ENCODE measurements at regions not wholly inside any gene's neighbourhood (a gene's known extent, or its start where the extent isn't known, plus 50 kb on each side); places are given as distances from the start of the nearest gene placed in this dataset.

DNA sequence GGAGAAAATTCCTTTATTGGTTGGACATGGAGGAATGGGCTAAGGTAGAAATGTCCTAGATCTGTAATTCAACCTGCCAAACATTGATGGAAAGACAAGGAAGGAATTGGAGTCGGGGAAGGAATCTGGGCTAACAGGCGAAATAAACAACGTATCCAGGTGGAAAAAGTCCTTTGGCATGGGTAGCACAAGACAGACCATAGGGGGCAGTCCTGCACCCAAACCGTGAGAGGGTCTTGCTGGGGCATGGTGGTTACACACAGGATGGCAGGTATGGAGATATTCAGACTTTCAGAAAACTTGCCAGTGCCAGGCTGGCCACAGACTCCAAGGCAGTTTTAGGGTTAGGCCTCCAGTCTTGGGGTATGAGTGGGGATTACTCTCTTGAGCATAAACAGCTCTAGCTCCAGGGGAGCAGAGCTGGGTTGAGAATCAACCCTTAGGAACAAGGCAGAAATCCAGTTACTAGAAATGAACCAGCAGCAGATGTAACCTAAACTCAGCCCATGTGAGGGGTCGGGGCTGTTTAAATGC, 188.6 kb upstream of the GDF10 start:
- H3K4me1 ChIP-seq (ENCODE audit: insufficient read depth, low read length), result no peaks in the 10 kb centered on the region
- no peak overlapping the region for H3K4me3 ChIP-seq (ENCODE audit: low read depth in 1 of 2, low read length in 2 of 2)
- no peaks in the 10 kb centered on the region for H3K27me3 ChIP-seq (ENCODE audit: control insufficient read depth in 1 of 2, insufficient read depth in 2 of 2, low read length in 2 of 2)
- H3K27ac ChIP-seq (ENCODE audit: low read depth, low read length), result no peak overlapping the region
- H3K36me3 ChIP-seq (ENCODE audit: insufficient read depth, low read length), result no peaks in the 10 kb centered on the region
- H3K9me3 ChIP-seq (ENCODE audit: low read length), result no peaks in the 10 kb centered on the region
- H3K9ac ChIP-seq (ENCODE audit: low read length), result no peak overlapping the region

DNA sequence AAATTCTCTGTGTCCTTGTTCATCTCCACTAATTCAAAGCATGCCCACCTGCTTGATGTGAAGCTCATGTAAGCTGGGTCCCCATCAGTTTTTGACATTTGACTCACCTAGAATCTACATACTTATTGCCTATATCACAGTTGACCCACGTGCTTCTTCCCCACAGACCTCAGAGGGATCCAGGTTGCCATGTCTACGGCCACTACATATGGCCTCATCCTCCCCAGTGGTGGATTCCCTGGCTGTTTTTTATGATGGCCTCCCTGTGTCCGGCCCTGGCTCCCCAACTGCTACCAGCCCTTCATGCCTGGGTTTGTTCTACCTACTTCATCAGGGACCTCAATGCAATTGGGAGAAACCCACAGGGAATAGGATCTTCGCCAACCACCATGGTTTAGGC, 187.4 kb upstream of the GDF10 start:
- no peak overlapping the region for H3K4me3 ChIP-seq (ENCODE audit: low read depth in 1 of 2, low read length in 2 of 2)
- no peak overlapping the region for H3K27ac ChIP-seq (ENCODE audit: low read depth, low read length)
- no peaks in the 10 kb centered on the region for H3K36me3 ChIP-seq (ENCODE audit: insufficient read depth, low read length)
- no peaks in the 10 kb centered on the region for H3K27me3 ChIP-seq (ENCODE audit: control insufficient read depth in 1 of 2, insufficient read depth in 2 of 2, low read length in 2 of 2)
- no peaks in the 10 kb centered on the region for H3K4me1 ChIP-seq (ENCODE audit: insufficient read depth, low read length)
- H3K9ac ChIP-seq (ENCODE audit: low read length), result no peak overlapping the region
- H3K9me3 ChIP-seq (ENCODE audit: low read length), result no peaks in the 10 kb centered on the region

DNA sequence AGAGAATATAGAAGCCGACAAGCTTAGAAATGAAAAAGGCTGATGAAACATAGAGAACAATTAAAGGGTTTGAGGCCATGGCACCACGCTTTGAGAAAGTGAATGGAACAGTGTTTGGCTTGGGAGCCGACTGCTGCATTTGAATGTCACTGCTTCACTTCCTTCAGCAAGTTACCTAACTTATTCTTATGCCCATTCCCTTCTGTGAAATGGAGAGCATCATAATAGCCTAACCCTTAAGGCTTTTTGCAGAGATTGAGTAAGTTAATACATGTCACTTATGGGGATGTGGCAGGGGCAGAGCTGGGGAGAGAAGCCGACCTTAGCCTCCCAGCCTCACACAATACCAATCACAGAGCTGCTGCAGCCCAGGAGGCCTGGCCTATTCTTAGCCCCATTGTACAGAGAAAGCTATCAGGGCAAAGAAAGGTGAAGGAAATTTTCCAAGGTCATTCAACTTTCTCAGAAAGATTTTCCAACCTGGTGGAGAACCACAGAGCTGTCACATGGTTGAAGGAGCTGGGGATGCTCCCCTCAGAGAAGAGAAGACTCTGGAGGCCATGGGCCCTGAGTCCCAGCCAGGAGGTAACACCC, 186.0 kb upstream of the GDF10 start:
- no peaks in the 10 kb centered on the region for H3K27me3 ChIP-seq (ENCODE audit: control insufficient read depth in 1 of 2, insufficient read depth in 2 of 2, low read length in 2 of 2)
- H3K36me3 ChIP-seq (ENCODE audit: insufficient read depth, low read length), result no peaks in the 10 kb centered on the region
- H3K27ac ChIP-seq (ENCODE audit: low read depth, low read length), result no peak overlapping the region
- no peaks in the 10 kb centered on the region for H3K4me1 ChIP-seq (ENCODE audit: insufficient read depth, low read length)
- H3K9ac ChIP-seq (ENCODE audit: low read length), result no peak overlapping the region
- H3K9me3 ChIP-seq (ENCODE audit: low read length), result no peaks in the 10 kb centered on the region
- no peak overlapping the region for H3K4me3 ChIP-seq (ENCODE audit: low read depth in 1 of 2, low read length in 2 of 2)

DNA sequence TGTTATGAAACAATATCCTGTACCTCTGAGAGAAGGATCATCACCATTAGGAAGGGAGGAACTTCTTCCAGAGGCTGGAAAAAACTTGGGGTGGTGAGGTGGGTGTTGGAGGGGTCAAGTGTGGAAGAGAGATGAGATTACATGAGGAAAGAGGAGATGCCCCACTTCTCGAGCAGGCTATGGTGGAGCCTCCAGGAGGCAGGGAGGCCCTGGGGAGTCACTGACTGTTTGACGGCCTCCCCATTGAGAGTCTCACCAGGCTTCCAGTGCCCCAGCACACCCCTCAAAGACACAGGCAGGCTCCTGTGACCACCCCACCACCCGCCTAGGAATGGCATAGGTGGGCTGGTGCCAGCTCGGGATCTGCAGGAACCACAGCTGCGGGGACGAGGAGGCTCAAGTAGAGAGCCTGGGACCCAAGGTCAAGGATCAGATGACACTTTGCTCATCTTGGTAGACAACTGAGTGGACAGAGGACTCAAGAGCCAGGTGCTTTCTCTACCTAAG, 185.3 kb upstream of the GDF10 start:
- H3K36me3 ChIP-seq (ENCODE audit: insufficient read depth, low read length), result no peaks in the 10 kb centered on the region

GRCh38 chr10:47115322-47115721, 184.7 kb upstream of the GDF10 start:
- H3K9me3 ChIP-seq (ENCODE audit: low read length), result no peaks in the 10 kb centered on the region
- no peaks in the 10 kb centered on the region for H3K4me1 ChIP-seq (ENCODE audit: insufficient read depth, low read length)
- H3K36me3 ChIP-seq (ENCODE audit: insufficient read depth, low read length), result no peaks in the 10 kb centered on the region
- no peaks in the 10 kb centered on the region for H3K27me3 ChIP-seq (ENCODE audit: control insufficient read depth in 1 of 2, insufficient read depth in 2 of 2, low read length in 2 of 2)
- H3K4me3 ChIP-seq (ENCODE audit: low read depth in 1 of 2, low read length in 2 of 2), result no peak overlapping the region
- no peak overlapping the region for H3K9ac ChIP-seq (ENCODE audit: low read length)
- H3K27ac ChIP-seq (ENCODE audit: low read depth, low read length), result no peak overlapping the region

More for the DNA sequence above, 185.3 kb upstream of the GDF10 start:
- Histone ChIP-seq H3K4me3 (ENCODE audit: low read depth in 1 of 2, low read length in 2 of 2) (no peak overlapping the region), H3K4me1 (ENCODE audit: insufficient read depth, low read length) (no peaks in the 10 kb centered on the region), H3K9me3 (ENCODE audit: low read length) (no peaks in the 10 kb centered on the region), H3K27ac (ENCODE audit: low read depth, low read length) (no peak overlapping the region), H3K9ac (ENCODE audit: low read length) (no peak overlapping the region), H3K27me3 (ENCODE audit: control insufficient read depth in 1 of 2, insufficient read depth in 2 of 2, low read length in 2 of 2) (no peaks in the 10 kb centered on the region)

GRCh38 chr10:47116445-47116844, 183.6 kb upstream of the GDF10 start:
- no peak overlapping the region for H3K27ac ChIP-seq (ENCODE audit: low read depth, low read length)
- H3K27me3 ChIP-seq (ENCODE audit: control insufficient read depth in 1 of 2, insufficient read depth in 2 of 2, low read length in 2 of 2), result no peaks in the 10 kb centered on the region
- no peaks in the 10 kb centered on the region for H3K4me1 ChIP-seq (ENCODE audit: insufficient read depth, low read length)
- H3K4me3 ChIP-seq (ENCODE audit: low read depth in 1 of 2, low read length in 2 of 2), result no peak overlapping the region
- no peak overlapping the region for H3K9ac ChIP-seq (ENCODE audit: low read length)
- H3K36me3 ChIP-seq (ENCODE audit: insufficient read depth, low read length), result no peaks in the 10 kb centered on the region
- H3K9me3 ChIP-seq (ENCODE audit: low read length), result no peaks in the 10 kb centered on the region

- Histone ChIP-seq H3K36me3 (ENCODE audit: insufficient read depth, low read length) (no peaks in the 10 kb centered on the region), H3K27ac (ENCODE audit: low read depth, low read length) (no peak overlapping the region), H3K4me3 (ENCODE audit: low read depth in 1 of 2, low read length in 2 of 2) (no peak overlapping the region), H3K4me1 (ENCODE audit: insufficient read depth, low read length) (no peaks in the 10 kb centered on the region), H3K9me3 (ENCODE audit: low read length) (no peaks in the 10 kb centered on the region), H3K27me3 (ENCODE audit: control insufficient read depth in 1 of 2, insufficient read depth in 2 of 2, low read length in 2 of 2) (no peaks in the 10 kb centered on the region), H3K9ac (ENCODE audit: low read length) (no peak overlapping the region)
Measured at GRCh38 chr10:47118326-47118725, 181.7 kb upstream of the GDF10 start.

- no peaks in the 10 kb centered on the region for H3K4me1 ChIP-seq (ENCODE audit: insufficient read depth, low read length)
- H3K9me3 ChIP-seq (ENCODE audit: low read length), result no peaks in the 10 kb centered on the region
- no peak overlapping the region for H3K9ac ChIP-seq (ENCODE audit: low read length)
- no peak overlapping the region for H3K4me3 ChIP-seq (ENCODE audit: low read depth in 1 of 2, low read length in 2 of 2)
- H3K36me3 ChIP-seq (ENCODE audit: insufficient read depth, low read length), result no peaks in the 10 kb centered on the region
- H3K27ac ChIP-seq (ENCODE audit: low read depth, low read length), result no peak overlapping the region
- H3K27me3 ChIP-seq (ENCODE audit: control insufficient read depth in 1 of 2, insufficient read depth in 2 of 2, low read length in 2 of 2), result no peaks in the 10 kb centered on the region
Measured at GRCh38 chr10:47121336-47121735, 178.7 kb upstream of the GDF10 start.

DNA sequence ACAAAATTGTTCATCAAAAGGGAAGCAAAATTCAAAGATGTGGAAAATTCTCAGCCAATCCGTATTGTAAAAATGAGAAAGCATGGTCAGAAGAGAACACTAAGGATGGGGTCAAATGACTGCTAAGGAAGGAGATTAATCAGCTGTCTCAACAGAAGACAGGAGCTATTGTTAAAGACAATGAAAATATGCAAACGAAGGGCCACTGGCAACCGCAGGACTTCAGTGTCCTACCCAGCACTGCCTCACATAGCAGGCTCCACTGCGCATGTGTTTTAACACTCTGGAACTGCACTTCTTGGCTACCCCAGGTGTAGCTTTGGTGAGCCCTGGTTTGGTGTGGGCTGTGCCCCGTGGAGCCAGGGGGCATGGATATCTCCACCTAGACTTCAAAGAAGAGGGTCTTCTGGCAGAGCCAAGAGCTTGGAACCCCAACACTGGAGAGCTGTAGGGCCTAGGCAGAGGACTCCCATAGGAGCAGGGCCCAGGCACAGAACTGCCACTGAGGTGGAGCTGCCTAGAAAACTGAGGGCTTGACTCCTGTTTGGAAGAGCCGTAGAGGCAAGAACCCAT, 176.2 kb upstream of the GDF10 start:
- Histone ChIP-seq H3K4me1 (ENCODE audit: insufficient read depth, low read length) (no peaks in the 10 kb centered on the region), H3K27ac (ENCODE audit: low read depth, low read length) (no peak overlapping the region)

GRCh38 chr10:47127188-47127785, 172.7 kb upstream of the GDF10 start:
- H3K27ac ChIP-seq (ENCODE audit: low read depth, low read length), result no peak overlapping the region
- no peaks in the 10 kb centered on the region for H3K36me3 ChIP-seq (ENCODE audit: insufficient read depth, low read length)
- H3K4me1 ChIP-seq (ENCODE audit: insufficient read depth, low read length), result no peaks in the 10 kb centered on the region
- no peak overlapping the region for H3K4me3 ChIP-seq (ENCODE audit: low read depth in 1 of 2, low read length in 2 of 2)
- no peaks in the 10 kb centered on the region for H3K9me3 ChIP-seq (ENCODE audit: low read length)
- no peak overlapping the region for H3K9ac ChIP-seq (ENCODE audit: low read length)
- no peaks in the 10 kb centered on the region for H3K27me3 ChIP-seq (ENCODE audit: control insufficient read depth in 1 of 2, insufficient read depth in 2 of 2, low read length in 2 of 2)

More for the DNA sequence above, 176.2 kb upstream of the GDF10 start:
- Histone ChIP-seq H3K4me3 (ENCODE audit: low read depth in 1 of 2, low read length in 2 of 2) (no peak overlapping the region), H3K27me3 (ENCODE audit: control insufficient read depth in 1 of 2, insufficient read depth in 2 of 2, low read length in 2 of 2) (no peaks in the 10 kb centered on the region), H3K9me3 (ENCODE audit: low read length) (no peaks in the 10 kb centered on the region), H3K9ac (ENCODE audit: low read length) (no peak overlapping the region), H3K36me3 (ENCODE audit: insufficient read depth, low read length) (no peaks in the 10 kb centered on the region)

DNA sequence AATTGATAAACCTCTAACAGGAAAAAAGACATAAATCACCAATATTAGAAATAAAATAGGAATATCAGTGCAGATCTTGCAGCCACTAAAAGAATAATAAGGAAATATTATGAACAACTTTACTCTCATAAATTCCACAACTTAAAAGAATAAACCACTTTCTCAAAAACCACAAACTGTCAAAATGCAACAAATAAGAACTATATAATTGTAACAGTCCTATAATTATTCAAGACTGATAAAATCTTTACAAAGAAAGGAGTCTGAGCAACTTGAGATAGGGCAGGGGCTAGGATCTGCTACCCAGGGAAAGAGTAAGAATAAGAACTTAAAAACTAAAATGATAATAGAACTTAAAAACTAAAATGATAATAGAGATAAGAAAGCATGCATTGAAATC, 169.5 kb upstream of the GDF10 start:
- Histone ChIP-seq H3K9me3 (ENCODE audit: low read length) (no peaks in the 10 kb centered on the region), H3K27ac (ENCODE audit: low read depth, low read length) (no peak overlapping the region), H3K4me3 (ENCODE audit: low read depth in 1 of 2, low read length in 2 of 2) (no peak overlapping the region)

More for the DNA sequence above, 169.5 kb upstream of the GDF10 start:
- Histone ChIP-seq H3K4me1 (ENCODE audit: insufficient read depth, low read length) (no peaks in the 10 kb centered on the region), H3K36me3 (ENCODE audit: insufficient read depth, low read length) (no peaks in the 10 kb centered on the region), H3K9ac (ENCODE audit: low read length) (no peak overlapping the region), H3K27me3 (ENCODE audit: control insufficient read depth in 1 of 2, insufficient read depth in 2 of 2, low read length in 2 of 2) (no peaks in the 10 kb centered on the region)
